ENCODE measurements at regions not wholly inside any gene's neighbourhood (a gene's known extent, or its start where the extent isn't known, plus 50 kb on each side); places are given as distances from the start of the nearest gene placed in this dataset.
A peak's percentile ranks its signal among the peaks of the same experiment; 100 is the strongest.

DNA sequence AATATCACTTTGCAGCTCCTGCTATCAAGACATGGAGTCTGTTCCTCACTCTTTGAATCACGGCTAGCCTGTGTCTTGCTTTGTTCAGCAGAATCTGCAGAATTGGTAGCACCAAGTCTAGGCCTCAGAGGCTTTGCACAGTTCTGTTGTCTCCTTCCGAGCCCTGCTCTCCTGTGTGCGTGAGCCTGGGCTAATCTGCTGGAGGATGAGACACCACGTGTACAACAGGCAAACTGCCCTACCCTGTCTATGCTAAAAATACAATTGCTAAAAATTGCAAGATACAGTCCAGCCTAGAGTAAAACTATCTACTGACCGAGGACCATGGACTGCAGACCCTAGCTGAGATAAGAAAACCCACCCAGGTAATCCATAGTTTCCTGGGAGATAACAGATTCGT is 484.7 kb downstream of the NPIPA7 start:
- H2BK15ac ChIP-seq (ENCODE audit: low read length) = peak overlapping the region; percentile 1; the same call in 1 of the 2 replicates
- ChIA-PET CTCF (ENCODE audit: partially characterized antibody) (interaction anchor here (0.6 to 5.6 kb wide), 7 partner anchors 9 to 132 kb away, joined by 3 to 44 read pairs (median 6); no protein-coding TSS in a partner anchor), POLR2A (ENCODE audit: partially characterized antibody) (no interaction called here)
- H3K79me1 ChIP-seq (ENCODE audit: low read depth, low read length) = no peaks in the 10 kb centered on the region
- 0 out of 2 replicates have a peak overlapping the region, but pooled peaks have one; percentile 58 for H2AFZ ChIP-seq (ENCODE audit: low read length)
- DNase-seq (ENCODE audit: low read depth in 1 of 2, low spot score in 2 of 2) (no peak), FAIRE-seq (no peak)
- no peaks in the 10 kb centered on the region for H3K79me2 ChIP-seq (ENCODE audit: control insufficient read depth in 1 of 2, insufficient read depth in 2 of 2, low read length in 2 of 2)
- no peak overlapping the region for H3K14ac ChIP-seq (ENCODE audit: insufficient read length)
- H3K4me3 ChIP-seq (ENCODE audit: extremely low read depth in 1 of 4, insufficient read depth in 2 of 4, low read depth in 3 of 4, low read length in 4 of 4) = no peak overlapping the region
- no peak overlapping the region for H3K4me2 ChIP-seq (ENCODE audit: insufficient read depth in 1 of 2, low read depth in 2 of 2, low read length in 2 of 2)
- no peak overlapping the region for H4K5ac ChIP-seq (ENCODE audit: insufficient read length, low read depth, low read length)
- H3K23me2 ChIP-seq (ENCODE audit: low read depth, low read length) = no peaks in the 10 kb centered on the region
- H3K56ac ChIP-seq (replicated peaks; ENCODE audit: insufficient read length, low read depth, low read length) = no peak overlapping the region
- H3K4ac ChIP-seq (replicated peaks; ENCODE audit: insufficient read length, low read depth, low read length) = no peak overlapping the region
- H3K27ac ChIP-seq (ENCODE audit: low read depth, low read length) = no peak overlapping the region
- no peak overlapping the region for H3K9ac ChIP-seq (replicated peaks in 1 of 4; ENCODE audit: extremely low read depth in 1 of 4, low read depth in 3 of 4, low read length in 3 of 4)
- peak overlapping the region; percentile 66; the same call in 1 of the 2 replicates for H2BK5ac ChIP-seq (ENCODE audit: low read depth, low read length)
- H4K91ac ChIP-seq (replicated peaks; ENCODE audit: insufficient read length, low read length) = no peak overlapping the region
- H3K9me3 ChIP-seq (ENCODE audit: insufficient read depth in 2 of 2, low read depth in 1 of 2, low read length in 1 of 2) = no peaks in the 10 kb centered on the region
- no peaks in the 10 kb centered on the region for H3K27me3 ChIP-seq (replicated peaks in 1 of 4; ENCODE audit: control insufficient read depth in 3 of 4, extremely low read depth in 1 of 4, insufficient read depth in 3 of 4, low read length in 3 of 4)
- WGBS, 2 experiments (ENCODE audit: extremely low coverage in 1 of 2, insufficient coverage in 1 of 2, insufficient read length in 1 of 2, insufficient replicate concordance in 2 of 2, low coverage in 1 of 2, low lambda C conversion rate in 2 of 2, missing lambda C conversion rate in 1 of 2) = 86% methylated on average over 6 of the region's 6 CpGs; no CpG with 5 or more reads in 1 of the 2 experiments
- no peak overlapping the region for H2AK5ac ChIP-seq (ENCODE audit: low read depth, low read length)
- TF ChIP-seq CBX5 (IDR thresholded peaks at IDR 0.05; ENCODE audit: low read depth, low read length) (no peak), JUND (IDR thresholded peaks at IDR 0.05; ENCODE audit: low read length) (no peak), RAD21 (IDR thresholded peaks at IDR 0.05 in 1 of 2, conservative IDR thresholded peaks at IDR 0.05 in 1 of 2; ENCODE audit: low read depth in 2 of 2, low read length in 2 of 2) (no peak)
- H2BK20ac ChIP-seq (ENCODE audit: low read length) = peak overlapping the region; percentile 82; the same call in 1 of the 2 replicates
- no peak overlapping the region for H2BK120ac ChIP-seq (replicated peaks; ENCODE audit: low read depth, low read length)
- H3K18ac ChIP-seq (ENCODE audit: extremely low read depth, low read length) = no peak overlapping the region
- no peak overlapping the region for H3K23ac ChIP-seq (ENCODE audit: insufficient read length)
- H4K8ac ChIP-seq (ENCODE audit: extremely low read depth, insufficient read depth, low read length) = no peak overlapping the region
- H3K36me3 ChIP-seq (ENCODE audit: control insufficient read depth in 2 of 4, insufficient read depth in 4 of 4, low read length in 3 of 4) = no peaks in the 10 kb centered on the region
- H2BK12ac ChIP-seq (ENCODE audit: low read depth, low read length) = no peak overlapping the region
- H4K20me1 ChIP-seq (replicated peaks in 1 of 2; ENCODE audit: control insufficient read depth in 1 of 2, insufficient read depth in 2 of 2, low read length in 2 of 2) = no peaks in the 10 kb centered on the region
- H3K4me1 ChIP-seq (replicated peaks in 1 of 4; ENCODE audit: control insufficient read depth in 3 of 4, insufficient read depth in 4 of 4, low read length in 3 of 4) = peaks cover 2 to 8% (median 5%) of the 10 kb centered on the region in 4 experiments; a peak in 6 of 7 replicates

Data from H1 (cell line).